Naive thymus-derived CD4-positive, alpha-beta T cell (primary cell): ENCODE measurements at regions not wholly inside any gene's neighbourhood (a gene's known extent, or its start where the extent isn't known, plus 50 kb on each side); places are given as distances from the start of the nearest gene placed in this dataset.

ENCODE experiments used
- ATAC-seq: fragments of 150-1000 bp; cut with Tn5 transposase; 2 replicates; pipeline ENCODE4 v1.10.0; 2021; ENCODE audit warnings: mild to moderate bottlenecking, moderate library complexity
- CTCF ChIA-PET: fragments of 350-600 bp; sonication (Branson Sonifier 250); formaldehyde crosslinking; loops from one replicate; lab custom pipeline; 2021; ENCODE audit warnings: antibody characterized with exemption; lab: Charles Lee
- POLR2A ChIA-PET: fragments of 350-600 bp; sonication (Branson Sonifier 250); formaldehyde crosslinking; loops from one replicate; lab custom pipeline; 2021; ENCODE audit warnings: antibody characterized with exemption, inconsistent platforms; lab: Charles Lee
- DNase-seq, 9 donors: peaks; one replicate each; pipeline versions ENCODE4 v3.0.0 to v3.0.0-alpha.2; 2020 to 2022; ENCODE audit warnings: mixed read lengths in 1 of 9
- H3K27ac ChIP-seq: one replicate; pipeline ENCODE4 v1.7.0; 2013; ENCODE audit warnings: mild to moderate bottlenecking, low read depth, low read length, moderate library complexity
- H3K27me3 ChIP-seq, 2 donors: one replicate each; pipeline ENCODE4 v1.7.0; 2013; ENCODE audit warnings: low read length in 2 of 2, mild to moderate bottlenecking in 2 of 2, moderate library complexity in 2 of 2; ENCODE audit not compliant: control insufficient read depth in 2 of 2, insufficient read depth in 2 of 2
- H3K36me3 ChIP-seq, 3 experiments: 1 replicate in 2 of 3; 2 replicates in 1 of 3; pipeline ENCODE4 v1.7.0; 2013; ENCODE audit warnings: low read length in 3 of 3, mild to moderate bottlenecking in 3 of 3, moderate library complexity in 1 of 3; ENCODE audit not compliant: insufficient read depth in 3 of 3, control insufficient read depth in 2 of 3
- H3K4me1 ChIP-seq, 2 donors: one replicate each; pipeline ENCODE4 v1.7.0; 2013; ENCODE audit warnings: low read length in 2 of 2, mild to moderate bottlenecking in 2 of 2, moderate library complexity in 1 of 2; ENCODE audit not compliant: control insufficient read depth in 2 of 2, insufficient read depth in 2 of 2
- H3K4me3 ChIP-seq: 2 replicates; pipeline ENCODE4 v1.7.0; 2013; ENCODE audit warnings: mild to moderate bottlenecking, low read length
- H3K9me3 ChIP-seq, 3 experiments: 1 replicate in 2 of 3; 2 replicates in 1 of 3; pipeline ENCODE4 v1.7.0; 2013; ENCODE audit warnings: low read length in 3 of 3; ENCODE audit not compliant: control insufficient read depth in 2 of 3
- H3K27ac Mint-ChIP-seq, 9 donors: one replicate each; pipeline ENCODE4 v1.8.0; 2020 to 2022; ENCODE audit warnings: mixed read lengths in 9 of 9, mild to moderate bottlenecking in 8 of 9, moderate library complexity in 5 of 9, inconsistent platforms in 2 of 9
- H3K27me3 Mint-ChIP-seq, 5 donors: one replicate each; pipeline ENCODE4 v1.8.0; 2021 to 2022; ENCODE audit warnings: mixed read lengths in 5 of 5, mild to moderate bottlenecking in 1 of 5
- H3K36me3 Mint-ChIP-seq, 5 donors: one replicate each; pipeline ENCODE4 v1.8.0; 2020 to 2022; ENCODE audit warnings: mixed read lengths in 5 of 5, mild to moderate bottlenecking in 3 of 5, inconsistent platforms in 1 of 5
- H3K4me1 Mint-ChIP-seq, 7 donors: one replicate each; pipeline ENCODE4 v1.8.0; 2020 to 2022; ENCODE audit warnings: mixed read lengths in 7 of 7, mild to moderate bottlenecking in 3 of 7, inconsistent platforms in 1 of 7
- H3K4me3 Mint-ChIP-seq, 10 donors: one replicate each; pipeline ENCODE4 v1.8.0; 2020 to 2022; ENCODE audit warnings: mild to moderate bottlenecking in 10 of 10, mixed read lengths in 10 of 10, moderate library complexity in 6 of 10, inconsistent platforms in 2 of 10
- H3K9me3 Mint-ChIP-seq, 11 donors: one replicate each; pipeline ENCODE4 v1.8.0; 2020 to 2022; ENCODE audit warnings: mixed read lengths in 11 of 11, mild to moderate bottlenecking in 4 of 11, inconsistent platforms in 1 of 11, moderate library complexity in 1 of 11
- intact Hi-C, 2 donors: fragments of 100-400 bp; cut with micrococcal nuclease; formaldehyde crosslinking; loops; one replicate each; pipeline ENCODE4 v1.15.1; 2023

DNA sequence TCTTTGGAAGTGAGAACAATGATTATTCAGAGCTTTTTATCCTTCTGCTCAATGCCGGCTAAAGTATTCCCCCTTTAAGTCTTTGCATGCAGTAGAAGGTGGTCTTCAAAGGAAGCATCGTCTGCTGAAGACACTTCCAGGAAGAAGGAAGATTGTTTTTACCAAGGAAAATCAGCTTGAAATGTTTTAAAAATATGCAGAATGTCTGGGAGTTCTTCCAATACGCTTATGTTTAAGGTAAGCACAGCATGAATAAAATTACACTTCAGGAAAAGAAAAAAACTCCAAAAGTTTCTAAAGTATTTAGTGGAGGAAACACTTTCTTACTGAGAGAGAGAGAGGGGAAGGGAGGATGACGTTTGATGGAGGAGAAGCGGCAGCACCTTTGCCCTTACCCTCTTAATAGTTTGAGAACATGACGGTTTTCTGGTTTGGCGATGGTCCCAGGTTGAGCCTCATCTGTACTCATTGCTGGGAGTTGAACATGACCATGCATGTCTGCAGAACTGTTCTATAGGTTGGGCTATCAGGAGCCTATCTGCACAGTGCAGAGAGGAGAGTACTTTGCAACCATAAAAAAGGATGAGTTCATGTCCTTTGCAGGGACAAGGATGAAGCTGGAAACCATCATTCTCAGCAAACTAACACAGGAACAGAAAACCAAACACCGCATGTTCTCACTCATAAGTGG lies 338.1 kb downstream of the ACTR3B start:
- Histone ChIP-seq H3K4me3 (no peak overlapping the region), H3K36me3 (no peaks in the 10 kb centered on the region), H3K27ac (no peak overlapping the region), H3K4me1 (no peaks in the 10 kb centered on the region), H3K9me3 (no peaks in the 10 kb centered on the region), H3K27me3 (no peaks in the 10 kb centered on the region)
- H3K4me1 Mint-ChIP-seq: no peaks in the 10 kb centered on the region
- peaks cover 0 to 4% (median 0%) of the 10 kb centered on the region in 5 donors for H3K36me3 Mint-ChIP-seq
- H3K4me3 Mint-ChIP-seq: no peak overlapping the region
- no peak overlapping the region for H3K27ac Mint-ChIP-seq
- CTCF ChIA-PET: no interaction called here
- intact Hi-C loops: no loop called here
- POLR2A ChIA-PET: no interaction called here
- ATAC-seq: no peak
- peaks cover 0 to 8% (median 0%) of the 10 kb centered on the region in 5 donors for H3K27me3 Mint-ChIP-seq
- H3K9me3 Mint-ChIP-seq: peaks cover 0 to 35% (median 6%) of the 10 kb centered on the region in 11 donors
- DNase-seq: no peak

DNA sequence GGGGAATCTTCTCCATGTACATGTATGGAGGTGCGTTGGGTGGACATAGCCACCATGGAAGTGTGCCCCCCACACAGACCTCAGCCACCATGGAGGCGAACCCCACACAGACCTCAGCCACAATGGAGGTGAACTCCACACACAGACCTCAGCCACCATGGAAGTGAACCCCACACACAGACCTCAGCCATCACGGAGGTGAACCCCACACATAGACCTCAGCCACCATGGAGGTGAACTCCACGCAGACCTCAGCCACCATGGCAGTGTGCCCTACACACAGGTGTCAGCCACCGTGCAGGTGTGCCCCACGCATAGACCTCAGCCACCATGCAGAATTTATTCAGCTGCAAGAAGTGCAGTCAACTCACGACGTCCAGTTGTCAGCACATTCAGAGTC lies 339.7 kb downstream of the ACTR3B start:
- CTCF ChIA-PET: no interaction called here
- DNase-seq: no peak
- H3K36me3 Mint-ChIP-seq: peaks cover 0 to 4% (median 0%) of the 10 kb centered on the region in 5 donors
- no peak overlapping the region for H3K4me3 Mint-ChIP-seq
- Histone ChIP-seq H3K4me1 (no peaks in the 10 kb centered on the region), H3K27me3 (no peaks in the 10 kb centered on the region), H3K27ac (no peak overlapping the region), H3K9me3 (no peaks in the 10 kb centered on the region), H3K4me3 (no peak overlapping the region), H3K36me3 (no peaks in the 10 kb centered on the region)
- intact Hi-C loops: no loop called here
- H3K9me3 Mint-ChIP-seq: peaks cover 0 to 31% (median 6%) of the 10 kb centered on the region in 11 donors
- POLR2A ChIA-PET: no interaction called here
- H3K27ac Mint-ChIP-seq: no peak overlapping the region
- no peak for ATAC-seq
- no peaks in the 10 kb centered on the region for H3K4me1 Mint-ChIP-seq
- peaks cover 0 to 8% (median 0%) of the 10 kb centered on the region in 5 donors for H3K27me3 Mint-ChIP-seq

DNA sequence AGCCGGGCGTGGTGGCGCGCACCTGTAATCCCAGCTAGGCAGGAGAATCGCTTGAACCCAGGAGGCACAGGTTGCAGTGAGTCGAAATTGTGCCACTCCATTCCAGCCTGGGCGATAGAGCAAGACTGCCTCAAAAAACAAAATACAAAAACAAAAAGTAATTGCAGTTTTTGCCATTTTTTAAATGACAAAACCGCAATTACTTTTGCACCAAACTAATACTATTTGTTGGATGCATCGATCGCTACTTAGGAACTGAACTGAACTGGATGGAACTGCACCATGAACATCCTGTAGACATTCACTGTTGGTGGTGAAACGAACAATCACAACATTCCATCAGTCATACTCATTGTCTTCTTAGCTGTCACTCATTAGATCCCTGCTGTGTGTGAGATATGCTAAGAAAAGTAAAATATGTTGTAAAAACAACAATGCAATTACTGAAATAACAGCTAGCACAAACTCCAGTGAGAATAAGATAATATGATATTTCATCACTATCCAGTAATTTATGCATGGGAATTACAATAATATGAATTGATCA lies 341.2 kb downstream of the ACTR3B start:
- H3K4me1 Mint-ChIP-seq: no peaks in the 10 kb centered on the region
- Histone ChIP-seq H3K27me3 (no peaks in the 10 kb centered on the region), H3K27ac (no peak overlapping the region), H3K36me3 (no peaks in the 10 kb centered on the region), H3K4me1 (no peaks in the 10 kb centered on the region), H3K9me3 (no peaks in the 10 kb centered on the region), H3K4me3 (no peak overlapping the region)
- CTCF ChIA-PET: no interaction called here
- DNase-seq (no peak), ATAC-seq (no peak)
- peaks cover 0 to 8% (median 3%) of the 10 kb centered on the region in 5 donors for H3K27me3 Mint-ChIP-seq
- H3K27ac Mint-ChIP-seq: no peak overlapping the region
- intact Hi-C loops: no loop called here
- no peak overlapping the region for H3K4me3 Mint-ChIP-seq
- H3K9me3 Mint-ChIP-seq: peaks cover 0 to 18% (median 2%) of the 10 kb centered on the region in 11 donors
- POLR2A ChIA-PET: no interaction called here
- H3K36me3 Mint-ChIP-seq: no peaks in the 10 kb centered on the region

DNA sequence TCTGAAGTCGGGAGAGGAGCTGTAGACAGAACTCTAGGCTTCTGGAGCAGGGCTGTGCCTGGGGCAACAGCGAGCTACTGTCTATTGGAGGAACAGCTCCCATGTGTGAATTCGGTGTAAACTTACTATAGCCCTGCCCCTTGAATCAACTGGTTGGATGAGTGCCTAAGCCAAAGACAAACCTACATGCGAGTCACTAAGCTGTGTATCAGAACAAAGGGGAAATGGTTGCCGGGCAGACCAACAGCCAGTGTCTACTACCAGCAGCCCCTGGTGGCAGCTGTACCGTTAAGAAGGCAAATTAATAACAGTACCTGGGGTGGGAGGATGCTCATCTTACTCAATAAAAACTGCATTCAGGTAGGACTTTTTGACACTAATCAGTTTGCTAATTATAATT lies 343.6 kb downstream of the ACTR3B start:
- H3K4me1 Mint-ChIP-seq: no peaks in the 10 kb centered on the region
- intact Hi-C loops: no loop called here
- ATAC-seq: no peak
- Histone ChIP-seq H3K36me3 (no peaks in the 10 kb centered on the region), H3K4me3 (no peak overlapping the region), H3K27ac (no peak overlapping the region), H3K4me1 (no peaks in the 10 kb centered on the region), H3K9me3 (no peaks in the 10 kb centered on the region), H3K27me3 (no peaks in the 10 kb centered on the region)
- ChIA-PET POLR2A (no interaction called here), CTCF (no interaction called here)
- H3K4me3 Mint-ChIP-seq: no peak overlapping the region
- H3K9me3 Mint-ChIP-seq: peaks cover 0 to 12% (median 4%) of the 10 kb centered on the region in 11 donors
- H3K27ac Mint-ChIP-seq: no peak overlapping the region
- H3K36me3 Mint-ChIP-seq: no peaks in the 10 kb centered on the region
- DNase-seq: no peak
- peaks cover 0 to 10% (median 8%) of the 10 kb centered on the region in 5 donors for H3K27me3 Mint-ChIP-seq

DNA sequence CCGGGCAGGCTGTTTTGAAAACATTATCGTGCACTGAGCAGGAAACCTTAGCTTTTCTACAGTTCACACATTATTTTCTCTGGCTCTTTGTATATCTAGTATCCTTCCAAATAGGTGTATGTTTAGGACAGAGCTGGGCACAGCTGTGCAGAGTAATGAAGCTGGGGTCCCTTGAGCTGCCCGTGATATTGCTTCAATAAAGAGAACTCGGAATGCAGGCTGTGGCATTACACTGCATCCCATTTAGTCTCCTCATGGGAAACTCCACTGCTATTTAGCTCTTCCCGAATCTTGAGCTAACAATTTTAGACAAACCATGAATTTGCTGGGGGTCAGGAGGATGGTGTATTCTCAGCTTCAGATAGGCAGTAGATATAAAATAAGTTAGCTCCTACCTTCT lies 348.3 kb downstream of the ACTR3B start:
- H3K27me3 ChIP-seq: no peaks in the 10 kb centered on the region
- no peak overlapping the region for H3K27ac ChIP-seq
- ChIA-PET CTCF (no interaction called here), POLR2A (no interaction called here)
- no peaks in the 10 kb centered on the region for H3K4me1 Mint-ChIP-seq
- ATAC-seq (no peak), DNase-seq (no peak)
- peaks cover 0 to 6% (median under 1%) of the 10 kb centered on the region in 11 donors for H3K9me3 Mint-ChIP-seq
- H3K36me3 Mint-ChIP-seq: no peaks in the 10 kb centered on the region
- no peak overlapping the region for H3K27ac Mint-ChIP-seq
- no peaks in the 10 kb centered on the region for H3K36me3 ChIP-seq
- no peak overlapping the region for H3K4me3 ChIP-seq
- no peaks in the 10 kb centered on the region for H3K4me1 ChIP-seq
- peaks cover 0 to 10% (median 8%) of the 10 kb centered on the region in 5 donors for H3K27me3 Mint-ChIP-seq
- H3K9me3 ChIP-seq: no peaks in the 10 kb centered on the region
- H3K4me3 Mint-ChIP-seq: no peak overlapping the region
- intact Hi-C loops: no loop called here

DNA sequence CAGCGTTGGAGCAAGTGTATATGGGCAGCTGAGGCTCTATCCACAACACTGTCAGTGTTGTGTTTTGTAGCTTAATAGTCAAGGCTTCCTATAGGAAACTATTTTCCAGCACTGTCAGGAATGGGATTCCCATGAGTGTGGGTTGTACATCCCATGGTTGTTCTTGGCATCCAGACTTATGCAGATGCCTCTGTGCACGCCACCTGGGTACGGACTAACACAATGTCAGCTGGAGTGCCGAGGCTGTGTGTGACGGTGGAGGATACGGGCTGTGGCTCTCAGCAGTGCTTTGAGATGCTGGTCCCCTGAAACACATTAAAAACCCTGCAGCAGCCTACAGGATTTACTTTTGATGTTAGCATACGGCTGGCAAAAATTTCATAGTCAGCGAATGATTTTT lies 350.0 kb downstream of the ACTR3B start:
- Mint-ChIP-seq H3K27me3 (peaks cover 0 to 10% (median 8%) of the 10 kb centered on the region in 5 donors), H3K4me3 (no peak overlapping the region), H3K27ac (no peak overlapping the region), H3K9me3 (peaks cover 0 to 10% (median 5%) of the 10 kb centered on the region in 11 donors), H3K36me3 (no peaks in the 10 kb centered on the region), H3K4me1 (no peaks in the 10 kb centered on the region)
- no peak overlapping the region for H3K4me3 ChIP-seq
- no peaks in the 10 kb centered on the region for H3K27me3 ChIP-seq
- no peak overlapping the region for H3K27ac ChIP-seq
- ChIA-PET POLR2A (no interaction called here), CTCF (no interaction called here)
- H3K4me1 ChIP-seq: no peaks in the 10 kb centered on the region
- ATAC-seq (no peak), DNase-seq (no peak)
- no peaks in the 10 kb centered on the region for H3K36me3 ChIP-seq
- intact Hi-C loops: no loop called here
- H3K9me3 ChIP-seq: no peaks in the 10 kb centered on the region

DNA sequence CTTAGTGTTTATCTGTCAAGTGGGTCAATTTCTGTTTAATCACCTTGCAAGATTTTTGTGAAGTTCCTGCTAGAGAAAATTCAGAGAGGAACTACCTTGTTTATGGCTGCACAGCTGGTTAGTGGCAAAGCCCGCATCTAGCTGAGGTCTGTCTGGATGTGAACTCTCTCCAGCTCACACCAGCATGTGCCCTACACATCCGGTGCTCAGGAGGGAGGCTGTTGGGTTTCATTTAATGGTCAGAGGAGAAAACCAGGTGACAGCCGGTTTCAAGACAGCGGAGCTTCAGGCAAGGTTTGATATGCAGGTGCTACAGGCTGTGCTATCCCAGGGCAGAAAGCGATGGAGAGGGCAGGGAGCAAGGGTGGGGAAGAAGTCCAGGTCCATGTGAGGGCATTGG lies 351.1 kb downstream of the ACTR3B start:
- Histone ChIP-seq H3K36me3 (no peaks in the 10 kb centered on the region), H3K4me3 (no peak overlapping the region), H3K27me3 (no peaks in the 10 kb centered on the region), H3K9me3 (no peaks in the 10 kb centered on the region), H3K4me1 (no peaks in the 10 kb centered on the region), H3K27ac (no peak overlapping the region)
- Mint-ChIP-seq H3K27ac (no peak overlapping the region), H3K4me3 (no peak overlapping the region), H3K36me3 (no peaks in the 10 kb centered on the region), H3K4me1 (no peaks in the 10 kb centered on the region), H3K9me3 (peaks cover 0 to 8% (median 6%) of the 10 kb centered on the region in 11 donors), H3K27me3 (peaks cover 0 to 8% (median 6%) of the 10 kb centered on the region in 5 donors)
- ChIA-PET CTCF (no interaction called here), POLR2A (no interaction called here)
- ATAC-seq: no peak
- intact Hi-C loops: no loop called here
- DNase-seq: no peak
